Jurkat, Clone E6-1 (cell line): ENCODE measurements at regions not wholly inside any gene's neighbourhood (a gene's known extent, or its start where the extent isn't known, plus 50 kb on each side); places are given as distances from the start of the nearest gene placed in this dataset.

Source experiments
- DNase-seq: peaks from one replicate; pipeline ENCODE4 v3.0.0-alpha.2; 2011; ENCODE audit warnings: low read depth, low spot score
- H3K4me3 ChIP-seq: 2 replicates; pipeline ENCODE4 v1.5.1; 2011; ENCODE audit warnings: mild to moderate bottlenecking, low read length, control low read depth, moderate library complexity

GRCh38 chr13:33891196-33891742 lies 73.3 kb downstream of the RFC3 start:
- no peak for DNase-seq

GRCh38 chr13:33893559-33893958 lies 75.6 kb downstream of the RFC3 start:
- DNase-seq, result no peak
- H3K4me3 ChIP-seq, result no peak overlapping the region

More at GRCh38 chr13:33891196-33891742, 73.3 kb downstream of the RFC3 start:
- H3K4me3 ChIP-seq, result no peak overlapping the region

- no peak overlapping the region for H3K4me3 ChIP-seq
- no peak for DNase-seq
Measured at GRCh38 chr13:33904431-33904830, 86.5 kb downstream of the RFC3 start.

GRCh38 chr13:33908116-33908515 lies 90.2 kb downstream of the RFC3 start:
- no peak for DNase-seq
- no peak overlapping the region for H3K4me3 ChIP-seq

- no peak overlapping the region for H3K4me3 ChIP-seq
- no peak for DNase-seq
Measured at GRCh38 chr13:33910255-33910654, 92.3 kb downstream of the RFC3 start.

- no peak for DNase-seq
- no peak overlapping the region for H3K4me3 ChIP-seq
Measured at GRCh38 chr13:33911521-33911920, 93.6 kb downstream of the RFC3 start.

GRCh38 chr13:33913829-33914228 lies 95.9 kb downstream of the RFC3 start:
- no peak for DNase-seq
- no peak overlapping the region for H3K4me3 ChIP-seq

- no peak for DNase-seq
- H3K4me3 ChIP-seq, result no peak overlapping the region
Measured at GRCh38 chr13:33917190-33917589, 99.2 kb downstream of the RFC3 start.

GRCh38 chr13:33918199-33918932 lies 100.4 kb downstream of the RFC3 start:
- DNase-seq, result no peak
- H3K4me3 ChIP-seq, result no peak overlapping the region

GRCh38 chr13:33919120-33919519 lies 101.2 kb downstream of the RFC3 start:
- DNase-seq, result no peak
- H3K4me3 ChIP-seq, result no peak overlapping the region

GRCh38 chr13:33925563-33925962 lies 107.6 kb downstream of the RFC3 start:
- DNase-seq, result no peak
- H3K4me3 ChIP-seq, result no peak overlapping the region

- H3K4me3 ChIP-seq, result no peak overlapping the region
- no peak for DNase-seq
Measured at GRCh38 chr13:33927315-33927714, 109.4 kb downstream of the RFC3 start.

GRCh38 chr13:33931397-33932311 lies 113.7 kb downstream of the RFC3 start:
- no peak overlapping the region for H3K4me3 ChIP-seq
- peak; percentile 26 for DNase-seq

- no peak for DNase-seq
- no peak overlapping the region for H3K4me3 ChIP-seq
Measured at GRCh38 chr13:33932769-33933406, 114.9 kb downstream of the RFC3 start.

GRCh38 chr13:33933810-33934209 lies 115.9 kb downstream of the RFC3 start:
- DNase-seq, result no peak
- H3K4me3 ChIP-seq, result no peak overlapping the region

GRCh38 chr13:33934343-33934742 lies 116.4 kb downstream of the RFC3 start:
- H3K4me3 ChIP-seq, result no peak overlapping the region
- no peak for DNase-seq

- no peak for DNase-seq
- no peak overlapping the region for H3K4me3 ChIP-seq
Measured at GRCh38 chr13:33934951-33935371, 117.0 kb downstream of the RFC3 start.

- DNase-seq, result no peak
- no peak overlapping the region for H3K4me3 ChIP-seq
Measured at GRCh38 chr13:33935969-33936368, 118.0 kb downstream of the RFC3 start.

GRCh38 chr13:33937373-33938098 lies 119.6 kb downstream of the RFC3 start:
- DNase-seq, result no peak
- H3K4me3 ChIP-seq, result no peak overlapping the region
